ENCODE measurements at regions not wholly inside any gene's neighbourhood (a gene's known extent, or its start where the extent isn't known, plus 50 kb on each side); places are given as distances from the start of the nearest gene placed in this dataset.

DNA sequence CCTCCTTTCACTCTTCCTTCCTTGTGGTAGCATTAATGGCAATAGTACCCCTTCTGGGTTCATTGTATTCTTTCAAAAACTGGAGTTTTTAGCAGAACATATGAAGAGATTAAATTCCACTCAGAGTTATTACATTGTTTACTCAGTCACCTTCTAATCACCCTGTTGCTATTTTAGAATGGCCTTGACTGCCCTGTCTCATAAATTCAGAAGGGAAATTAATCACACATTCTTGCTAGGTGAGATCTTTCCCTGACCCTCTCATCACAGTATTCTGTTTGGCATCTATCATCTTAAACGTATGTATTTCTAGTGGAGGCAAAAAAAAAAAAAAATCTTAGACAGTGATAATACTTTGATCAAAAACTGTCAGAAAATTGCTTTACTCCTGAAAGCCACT is 760.4 kb downstream of the ADCYAP1 start:
- TF ChIP-seq, protein P1, sequence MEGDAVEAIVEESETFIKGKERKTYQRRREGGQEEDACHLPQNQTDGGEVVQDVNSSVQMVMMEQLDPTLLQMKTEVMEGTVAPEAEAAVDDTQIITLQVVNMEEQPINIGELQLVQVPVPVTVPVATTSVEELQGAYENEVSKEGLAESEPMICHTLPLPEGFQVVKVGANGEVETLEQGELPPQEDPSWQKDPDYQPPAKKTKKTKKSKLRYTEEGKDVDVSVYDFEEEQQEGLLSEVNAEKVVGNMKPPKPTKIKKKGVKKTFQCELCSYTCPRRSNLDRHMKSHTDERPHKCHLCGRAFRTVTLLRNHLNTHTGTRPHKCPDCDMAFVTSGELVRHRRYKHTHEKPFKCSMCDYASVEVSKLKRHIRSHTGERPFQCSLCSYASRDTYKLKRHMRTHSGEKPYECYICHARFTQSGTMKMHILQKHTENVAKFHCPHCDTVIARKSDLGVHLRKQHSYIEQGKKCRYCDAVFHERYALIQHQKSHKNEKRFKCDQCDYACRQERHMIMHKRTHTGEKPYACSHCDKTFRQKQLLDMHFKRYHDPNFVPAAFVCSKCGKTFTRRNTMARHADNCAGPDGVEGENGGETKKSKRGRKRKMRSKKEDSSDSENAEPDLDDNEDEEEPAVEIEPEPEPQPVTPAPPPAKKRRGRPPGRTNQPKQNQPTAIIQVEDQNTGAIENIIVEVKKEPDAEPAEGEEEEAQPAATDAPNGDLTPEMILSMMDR (IDR thresholded peaks at IDR 0.05; ENCODE audit: low read length), result no peak
- no peak for TF ChIP-seq EZH2phosphoT487 (IDR thresholded peaks at IDR 0.05; ENCODE audit: low read length)
- TF ChIP-seq EZH2 (optimal IDR thresholded peaks at IDR 0.05; ENCODE audit: low read depth, low read length), result no peak
